GM12891 (cell line): ENCODE measurements at regions not wholly inside any gene's neighbourhood (a gene's known extent, or its start where the extent isn't known, plus 50 kb on each side); places are given as distances from the start of the nearest gene placed in this dataset.

Experiments used
- DNase-seq: peaks from one replicate; pipeline ENCODE4 v3.0.0; 2011; ENCODE audit warnings: low spot score; ENCODE audit not compliant: insufficient read length
- FAIRE-seq: peaks from 2 replicates; lab custom pipeline; 2011; peaks lifted over from hg19 to GRCh38; lab: Jason Lieb, UNC
- PAX5 ChIP-seq: IDR thresholded peaks from 2 replicates; pipeline ENCODE4 v1.6.1; 2011; ENCODE audit warnings: low read length, moderate library complexity, mild to moderate bottlenecking; ENCODE audit not compliant: insufficient read depth, severe bottlenecking
- POLR2A ChIP-seq: IDR thresholded peaks from 2 replicates; pipeline ENCODE4 v1.6.1; 2011; ENCODE audit warnings: low read depth, low read length, control low read depth
- POLR2AphosphoS5 ChIP-seq: IDR thresholded peaks from 2 replicates; pipeline ENCODE4 v1.6.1; 2011; ENCODE audit warnings: low read depth, low read length, control low read depth
- POU2F2 ChIP-seq: IDR thresholded peaks from 2 replicates; pipeline ENCODE4 v1.6.1; 2011; ENCODE audit warnings: low read depth, mild to moderate bottlenecking, control low read depth, low read length, moderate library complexity
- SPI1 ChIP-seq: IDR thresholded peaks from 2 replicates; pipeline ENCODE4 v1.6.1; 2011; ENCODE audit warnings: low read depth, low read length, control low read depth
- TAF1 ChIP-seq: IDR thresholded peaks from 2 replicates; pipeline ENCODE4 v1.6.1; 2011; ENCODE audit warnings: low read depth, low read length, control low read depth

- TF ChIP-seq SPI1 (no peak), POLR2A (no peak), TAF1 (no peak), PAX5 (no peak), POLR2AphosphoS5 (no peak), POU2F2 (no peak)
- no peak for FAIRE-seq
- DNase-seq, result no peak
Measured at GRCh38 chr7:31236868-31237267, 103.7 kb downstream of the NEUROD6 start.

- TF ChIP-seq PAX5 (no peak), TAF1 (no peak), POLR2A (no peak), POLR2AphosphoS5 (no peak), POU2F2 (no peak), SPI1 (no peak)
- DNase-seq (no peak), FAIRE-seq (no peak)
Measured at GRCh38 chr7:31234836-31235605, 105.5 kb downstream of the NEUROD6 start.

- no peak for TF ChIP-seq TAF1
- TF ChIP-seq POU2F2, result no peak
- TF ChIP-seq SPI1, result no peak
- no peak for TF ChIP-seq POLR2AphosphoS5
- TF ChIP-seq POLR2A, result no peak
- TF ChIP-seq PAX5, result no peak
- no peak for DNase-seq
- FAIRE-seq, result no peak
Measured at GRCh38 chr7:31228957-31229356, 111.6 kb downstream of the NEUROD6 start.

- DNase-seq, result no peak
- no peak for TF ChIP-seq SPI1
- TF ChIP-seq POLR2A, result no peak
- no peak for TF ChIP-seq PAX5
- no peak for TF ChIP-seq POLR2AphosphoS5
- TF ChIP-seq POU2F2, result no peak
- TF ChIP-seq TAF1, result no peak
- no peak for FAIRE-seq
Measured at GRCh38 chr7:31214751-31215150, 125.8 kb downstream of the NEUROD6 start.

GRCh38 chr7:31211281-31211680 is 129.2 kb downstream of the NEUROD6 start:
- FAIRE-seq (no peak), DNase-seq (no peak)
- TF ChIP-seq SPI1, result no peak
- no peak for TF ChIP-seq POU2F2
- no peak for TF ChIP-seq TAF1
- no peak for TF ChIP-seq PAX5

- DNase-seq (no peak), FAIRE-seq (no peak)
- TF ChIP-seq POLR2AphosphoS5 (no peak), POU2F2 (no peak), POLR2A (no peak)
Measured at GRCh38 chr7:31204071-31204470, 136.5 kb downstream of the NEUROD6 start.

- DNase-seq (no peak), FAIRE-seq (no peak)
- TF ChIP-seq PAX5 (no peak), SPI1 (no peak), POU2F2 (no peak), TAF1 (no peak), POLR2AphosphoS5 (no peak), POLR2A (no peak)
Measured at GRCh38 chr7:31203551-31203950, 137.0 kb downstream of the NEUROD6 start.

GRCh38 chr7:31202801-31203200 is 137.7 kb downstream of the NEUROD6 start:
- DNase-seq, result no peak
- no peak for TF ChIP-seq POLR2AphosphoS5
- TF ChIP-seq SPI1, result no peak
- TF ChIP-seq PAX5, result no peak
- no peak for TF ChIP-seq POU2F2
- no peak for TF ChIP-seq POLR2A
- TF ChIP-seq TAF1, result no peak
- FAIRE-seq, result no peak

- TF ChIP-seq POLR2A, result no peak
- no peak for TF ChIP-seq TAF1
- TF ChIP-seq SPI1, result no peak
- no peak for TF ChIP-seq POU2F2
- TF ChIP-seq POLR2AphosphoS5, result no peak
- no peak for TF ChIP-seq PAX5
- FAIRE-seq, result no peak
Measured at GRCh38 chr7:31192986-31193385, 140.9 kb downstream of the ADCYAP1R1 start.

More at GRCh38 chr7:31192986-31193385, 140.9 kb downstream of the ADCYAP1R1 start:
- peak; percentile 18 for DNase-seq
